Lower leg skin (tissue), 3 donors: ENCODE measurements at regions not wholly inside any gene's neighbourhood (a gene's known extent, or its start where the extent isn't known, plus 50 kb on each side); places are given as distances from the start of the nearest gene placed in this dataset.

Source experiments
- POLR2A ChIP-seq, 2 donors: fragments of 450-650 bp; IDR thresholded peaks; one replicate each; pipeline ENCODE4 v1.6.1; 2016 to 2017; ENCODE audit warnings: antibody characterized with exemption in 2 of 2, mild to moderate bottlenecking in 1 of 2, moderate library complexity in 1 of 2
- TF ChIP-seq, protein P1 (sequence below), 3 donors: fragments of 450-650 bp; IDR thresholded peaks; one replicate each; pipeline ENCODE4 v1.5.1; 2016; ENCODE audit warnings: antibody characterized with exemption in 3 of 3, mild to moderate bottlenecking in 3 of 3, moderate library complexity in 2 of 3

GRCh38 chr5:155332618-155333017 is 319.1 kb downstream of the KIF4B start:
- no peak for TF ChIP-seq POLR2A (IDR thresholded peaks at IDR 0.05)
- TF ChIP-seq, protein P1, sequence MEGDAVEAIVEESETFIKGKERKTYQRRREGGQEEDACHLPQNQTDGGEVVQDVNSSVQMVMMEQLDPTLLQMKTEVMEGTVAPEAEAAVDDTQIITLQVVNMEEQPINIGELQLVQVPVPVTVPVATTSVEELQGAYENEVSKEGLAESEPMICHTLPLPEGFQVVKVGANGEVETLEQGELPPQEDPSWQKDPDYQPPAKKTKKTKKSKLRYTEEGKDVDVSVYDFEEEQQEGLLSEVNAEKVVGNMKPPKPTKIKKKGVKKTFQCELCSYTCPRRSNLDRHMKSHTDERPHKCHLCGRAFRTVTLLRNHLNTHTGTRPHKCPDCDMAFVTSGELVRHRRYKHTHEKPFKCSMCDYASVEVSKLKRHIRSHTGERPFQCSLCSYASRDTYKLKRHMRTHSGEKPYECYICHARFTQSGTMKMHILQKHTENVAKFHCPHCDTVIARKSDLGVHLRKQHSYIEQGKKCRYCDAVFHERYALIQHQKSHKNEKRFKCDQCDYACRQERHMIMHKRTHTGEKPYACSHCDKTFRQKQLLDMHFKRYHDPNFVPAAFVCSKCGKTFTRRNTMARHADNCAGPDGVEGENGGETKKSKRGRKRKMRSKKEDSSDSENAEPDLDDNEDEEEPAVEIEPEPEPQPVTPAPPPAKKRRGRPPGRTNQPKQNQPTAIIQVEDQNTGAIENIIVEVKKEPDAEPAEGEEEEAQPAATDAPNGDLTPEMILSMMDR (IDR thresholded peaks at IDR 0.05): no peak
